Endothelial cell of umbilical vein (primary cell): ENCODE measurements at regions not wholly inside any gene's neighbourhood (a gene's known extent, or its start where the extent isn't known, plus 50 kb on each side); places are given as distances from the start of the nearest gene placed in this dataset.

ENCODE experiments used
- CTCF ChIP-seq, 2 donors: IDR thresholded peaks; 1 replicate in 1 of 2; 2 replicates in 1 of 2; pipeline ENCODE4 v1.5.1; 2011; ENCODE audit warnings: low read length in 2 of 2, mild to moderate bottlenecking in 2 of 2, moderate library complexity in 2 of 2, control low read depth in 1 of 2, inconsistent platforms in 1 of 2, low read depth in 1 of 2; ENCODE audit not compliant: insufficient read depth in 1 of 2; ENCODE audit errors: extremely low read depth in 1 of 2
- EZH2 ChIP-seq: IDR thresholded peaks from 2 replicates; pipeline ENCODE4 v1.6.1; 2012; ENCODE audit warnings: borderline replicate concordance, low read depth, mild to moderate bottlenecking, moderate library complexity, low read length, inconsistent platforms; ENCODE audit not compliant: severe bottlenecking
- FOS ChIP-seq: IDR thresholded peaks from 2 replicates; pipeline ENCODE4 v1.6.1; 2011; ENCODE audit warnings: mild to moderate bottlenecking, low read length, moderate library complexity, borderline replicate concordance; ENCODE audit not compliant: insufficient read depth
- GATA2 ChIP-seq: IDR thresholded peaks from 2 replicates; pipeline ENCODE4 v1.7.0; 2011; ENCODE audit warnings: low read depth, mild to moderate bottlenecking, moderate library complexity, mixed read lengths, low read length; ENCODE audit not compliant: insufficient read length, insufficient read depth
- JUN ChIP-seq: IDR thresholded peaks from 2 replicates; pipeline ENCODE4 v1.6.1; 2011; ENCODE audit warnings: borderline replicate concordance, low read depth; ENCODE audit not compliant: insufficient read length, insufficient read depth
- MAX ChIP-seq: IDR thresholded peaks from 2 replicates; pipeline ENCODE4 v1.6.1; 2011; ENCODE audit not compliant: insufficient read depth, insufficient read length
- MYC ChIP-seq: IDR thresholded peaks from one replicate; pipeline ENCODE4 v1.6.1; 2011; ENCODE audit warnings: mild to moderate bottlenecking, low read depth, low read length
- POLR2A ChIP-seq: IDR thresholded peaks from 2 replicates; pipeline ENCODE4 v1.6.1; 2012; ENCODE audit warnings: low read depth, mild to moderate bottlenecking, control low read depth, low read length
- POLR2AphosphoS5 ChIP-seq: IDR thresholded peaks from 2 replicates; pipeline ENCODE4 v1.6.1; 2012; ENCODE audit warnings: low read depth, mild to moderate bottlenecking, control low read depth, low read length, moderate library complexity; ENCODE audit not compliant: insufficient read depth

- TF ChIP-seq POLR2A (no peak), CTCF (IDR thresholded peaks at IDR 0.05; ENCODE audit: extremely low read depth in 1 of 2, insufficient read depth in 1 of 2, low read depth in 1 of 2, low read length in 2 of 2) (no peak), EZH2 (no peak), MYC (no peak), POLR2AphosphoS5 (no peak), GATA2 (no peak), FOS (no peak), JUN (no peak), MAX (no peak)
These were observed 192.1 kb upstream of the MYL2 start for GRCh38 chr12:111112311-111113098.
